ENCODE measurements at regions not wholly inside any gene's neighbourhood (a gene's known extent, or its start where the extent isn't known, plus 50 kb on each side); places are given as distances from the start of the nearest gene placed in this dataset.
A peak's percentile ranks its signal among the peaks of the same experiment; 100 is the strongest.

DNA sequence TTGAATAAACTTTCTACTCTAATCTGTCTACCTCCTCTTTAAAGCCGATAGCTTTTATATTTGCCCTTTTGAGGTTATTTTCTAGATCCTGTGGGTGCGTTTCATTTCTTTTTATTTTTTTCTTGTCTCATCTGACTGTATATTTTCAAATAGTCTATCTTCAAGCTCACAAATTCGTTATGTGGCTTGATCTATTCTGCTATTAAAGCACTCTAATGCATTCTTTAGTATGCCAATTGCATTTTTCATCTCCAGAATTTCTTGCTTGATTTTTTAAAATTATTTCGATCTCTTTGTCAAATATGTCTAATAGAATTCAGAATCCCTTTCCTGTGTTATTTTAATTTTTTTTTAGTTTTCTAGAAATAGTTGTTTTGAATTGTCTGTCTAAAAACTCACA, 172.4 kb downstream of the CYLC2 start:
- no peak overlapping the region for H3K27ac ChIP-seq (ENCODE audit: low read depth in 1 of 3, low read length in 2 of 3)
- FAIRE-seq (no peak), DNase-seq (no peak)
- no peak overlapping the region for H3K4me3 ChIP-seq (ENCODE audit: low read depth in 1 of 3, low read length in 3 of 3)
- H3K36me3 ChIP-seq (ENCODE audit: control insufficient read depth in 3 of 3, insufficient read depth in 2 of 3, low read depth in 1 of 3, low read length in 3 of 3) = no peaks in the 10 kb centered on the region
- 67 to 76% (median 69%) methylated on average over 4 of the region's 4 CpGs for WGBS, 3 donors
- no peaks in the 10 kb centered on the region for H3K27me3 ChIP-seq (ENCODE audit: control insufficient read depth in 3 of 3, insufficient read depth in 3 of 3, low read length in 3 of 3)
- peaks cover 1 to 19% of the 10 kb centered on the region in 2 donors for H3K9me3 ChIP-seq (ENCODE audit: control insufficient read depth in 2 of 2, insufficient read depth in 1 of 2, low read depth in 1 of 2, low read length in 1 of 2)
- no peaks in the 10 kb centered on the region for H3K4me1 ChIP-seq (ENCODE audit: control insufficient read depth in 3 of 3, insufficient read depth in 2 of 3, low read depth in 1 of 3, low read length in 2 of 3)

DNA sequence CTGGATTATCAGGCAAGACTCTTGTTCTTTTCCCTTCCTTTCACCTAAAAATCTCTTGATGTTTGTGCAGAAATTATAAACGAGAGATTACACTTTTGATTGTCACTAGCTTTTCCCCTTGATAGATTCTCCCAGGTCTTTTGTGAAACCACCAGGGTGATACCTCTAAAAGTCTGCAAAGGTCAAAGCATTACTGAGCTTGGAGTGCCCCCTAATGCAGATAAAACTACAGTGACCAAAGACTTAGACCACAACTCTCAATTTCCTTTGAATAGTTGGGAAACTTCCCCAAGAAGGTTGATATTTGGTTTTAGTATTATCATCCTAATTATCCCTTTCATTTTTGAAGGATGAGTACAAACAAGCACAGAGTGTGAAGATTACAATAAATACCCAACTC, 173.1 kb downstream of the CYLC2 start:
- WGBS, 3 donors = 55 to 69% (median 58%) methylated on average over 1 of the region's 1 CpG
- H3K27me3 ChIP-seq (ENCODE audit: control insufficient read depth in 3 of 3, insufficient read depth in 3 of 3, low read length in 3 of 3) = no peaks in the 10 kb centered on the region
- FAIRE-seq (no peak), DNase-seq (no peak)
- H3K4me1 ChIP-seq (ENCODE audit: control insufficient read depth in 3 of 3, insufficient read depth in 2 of 3, low read depth in 1 of 3, low read length in 2 of 3) = no peaks in the 10 kb centered on the region
- peaks cover 1 to 19% of the 10 kb centered on the region in 2 donors for H3K9me3 ChIP-seq (ENCODE audit: control insufficient read depth in 2 of 2, insufficient read depth in 1 of 2, low read depth in 1 of 2, low read length in 1 of 2)
- no peak overlapping the region for H3K27ac ChIP-seq (ENCODE audit: low read depth in 1 of 3, low read length in 2 of 3)
- H3K36me3 ChIP-seq (ENCODE audit: control insufficient read depth in 3 of 3, insufficient read depth in 2 of 3, low read depth in 1 of 3, low read length in 3 of 3) = no peaks in the 10 kb centered on the region
- no peak overlapping the region for H3K4me3 ChIP-seq (ENCODE audit: low read depth in 1 of 3, low read length in 3 of 3)

DNA sequence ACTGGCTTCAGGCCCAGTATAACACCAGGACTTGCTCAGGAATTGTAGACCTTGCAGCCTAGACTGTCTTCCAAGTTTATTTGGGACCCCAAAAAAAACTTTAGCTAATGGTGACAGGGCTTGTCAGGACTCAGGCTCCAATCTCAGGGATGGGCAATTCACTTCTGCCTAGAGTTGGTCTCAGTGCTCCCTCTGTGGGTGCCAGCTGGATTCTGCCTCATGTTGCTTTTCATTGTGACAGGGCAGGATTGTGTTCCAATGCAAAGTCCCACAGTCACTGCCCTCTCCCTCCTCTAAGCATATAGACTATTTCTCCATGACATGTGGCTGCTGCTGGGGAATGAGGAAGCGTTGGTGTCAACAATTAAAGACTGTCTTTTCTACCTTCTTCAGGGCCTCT, 174.7 kb downstream of the CYLC2 start:
- no peaks in the 10 kb centered on the region for H3K36me3 ChIP-seq (ENCODE audit: control insufficient read depth in 3 of 3, insufficient read depth in 2 of 3, low read depth in 1 of 3, low read length in 3 of 3)
- DNase-seq (no peak), FAIRE-seq (no peak)
- peaks cover 1 to 19% of the 10 kb centered on the region in 2 donors for H3K9me3 ChIP-seq (ENCODE audit: control insufficient read depth in 2 of 2, insufficient read depth in 1 of 2, low read depth in 1 of 2, low read length in 1 of 2)
- no peak overlapping the region for H3K27ac ChIP-seq (ENCODE audit: low read depth in 1 of 3, low read length in 2 of 3)
- 59 to 61% (median 60%) methylated on average over 1 of the region's 1 CpG for WGBS, 3 donors
- H3K4me3 ChIP-seq (ENCODE audit: low read depth in 1 of 3, low read length in 3 of 3) = no peak overlapping the region
- no peaks in the 10 kb centered on the region for H3K27me3 ChIP-seq (ENCODE audit: control insufficient read depth in 3 of 3, insufficient read depth in 3 of 3, low read length in 3 of 3)
- no peaks in the 10 kb centered on the region for H3K4me1 ChIP-seq (ENCODE audit: control insufficient read depth in 3 of 3, insufficient read depth in 2 of 3, low read depth in 1 of 3, low read length in 2 of 3)

DNA sequence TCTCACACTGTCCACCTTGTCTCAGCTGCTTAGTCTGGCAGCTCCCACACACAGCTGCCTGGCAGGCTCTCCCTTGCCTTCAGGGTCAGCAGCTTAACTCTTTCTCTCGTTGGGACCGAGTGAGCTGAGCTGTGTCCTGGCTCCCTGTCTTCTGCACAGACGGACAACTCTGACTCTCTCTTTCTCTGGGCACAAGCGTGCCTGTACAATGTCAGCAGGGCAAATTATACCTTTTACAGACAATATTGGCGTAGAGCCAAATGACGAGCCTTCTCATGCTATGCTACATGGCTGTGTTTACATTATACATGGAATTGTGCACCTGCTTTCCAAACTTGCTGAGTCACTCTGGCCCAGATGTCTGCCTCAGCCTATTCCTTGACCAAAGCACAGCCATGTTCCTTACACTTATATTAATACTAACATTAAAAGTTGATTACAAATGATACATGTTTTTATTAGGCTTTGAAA, 188.6 kb downstream of the CYLC2 start:
- H3K27me3 ChIP-seq (ENCODE audit: control insufficient read depth in 3 of 3, insufficient read depth in 3 of 3, low read length in 3 of 3) = no peaks in the 10 kb centered on the region
- H3K4me1 ChIP-seq (ENCODE audit: control insufficient read depth in 3 of 3, insufficient read depth in 2 of 3, low read depth in 1 of 3, low read length in 2 of 3) = no peaks in the 10 kb centered on the region
- H3K27ac ChIP-seq (ENCODE audit: low read depth in 1 of 3, low read length in 2 of 3) = no peak overlapping the region
- peaks cover 0 to 15% of the 10 kb centered on the region in 2 donors for H3K9me3 ChIP-seq (ENCODE audit: control insufficient read depth in 2 of 2, insufficient read depth in 1 of 2, low read depth in 1 of 2, low read length in 1 of 2)
- DNase-seq = peak in 1 of 2 donors; percentile 1
- H3K4me3 ChIP-seq (ENCODE audit: low read depth in 1 of 3, low read length in 3 of 3) = no peak overlapping the region
- FAIRE-seq = no peak
- WGBS, 3 donors = 59 to 73% (median 72%) methylated on average over 6 of the region's 6 CpGs
- H3K36me3 ChIP-seq (ENCODE audit: control insufficient read depth in 3 of 3, insufficient read depth in 2 of 3, low read depth in 1 of 3, low read length in 3 of 3) = no peaks in the 10 kb centered on the region

DNA sequence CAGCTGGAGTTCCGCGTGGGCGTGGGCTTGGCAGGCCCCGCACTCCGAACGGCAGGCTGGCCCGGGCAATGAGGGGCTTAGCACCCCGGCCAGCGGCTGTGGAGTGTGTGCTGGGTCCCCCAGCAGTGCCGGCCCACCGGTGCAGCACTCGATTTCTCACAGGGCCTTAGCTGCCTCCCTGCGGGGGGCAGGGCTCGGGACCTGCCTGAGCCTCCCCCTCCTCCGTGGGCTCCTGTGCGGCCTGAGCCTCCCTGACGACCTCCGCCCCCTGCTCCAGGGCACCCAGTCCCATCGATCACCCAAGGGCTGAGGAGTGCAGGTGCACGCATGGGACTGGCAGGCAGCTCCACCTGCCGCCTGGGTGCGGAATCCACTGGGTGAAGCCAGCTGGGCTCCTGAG, 191.8 kb downstream of the CYLC2 start:
- DNase-seq = no peak
- Histone ChIP-seq H3K4me3 (ENCODE audit: low read depth in 1 of 3, low read length in 3 of 3) (no peak overlapping the region), H3K9me3 (ENCODE audit: control insufficient read depth in 2 of 2, insufficient read depth in 1 of 2, low read depth in 1 of 2, low read length in 1 of 2) (peaks cover 0 to 19% of the 10 kb centered on the region in 2 donors), H3K27ac (ENCODE audit: low read depth in 1 of 3, low read length in 2 of 3) (no peak overlapping the region), H3K36me3 (ENCODE audit: control insufficient read depth in 3 of 3, insufficient read depth in 2 of 3, low read depth in 1 of 3, low read length in 3 of 3) (no peaks in the 10 kb centered on the region), H3K4me1 (ENCODE audit: control insufficient read depth in 3 of 3, insufficient read depth in 2 of 3, low read depth in 1 of 3, low read length in 2 of 3) (no peaks in the 10 kb centered on the region), H3K27me3 (ENCODE audit: control insufficient read depth in 3 of 3, insufficient read depth in 3 of 3, low read length in 3 of 3) (no peaks in the 10 kb centered on the region)
- 93 to 97% (median 95%) methylated on average over 12 to 22 of the region's 22 CpGs for WGBS, 3 donors
- FAIRE-seq = no peak

DNA sequence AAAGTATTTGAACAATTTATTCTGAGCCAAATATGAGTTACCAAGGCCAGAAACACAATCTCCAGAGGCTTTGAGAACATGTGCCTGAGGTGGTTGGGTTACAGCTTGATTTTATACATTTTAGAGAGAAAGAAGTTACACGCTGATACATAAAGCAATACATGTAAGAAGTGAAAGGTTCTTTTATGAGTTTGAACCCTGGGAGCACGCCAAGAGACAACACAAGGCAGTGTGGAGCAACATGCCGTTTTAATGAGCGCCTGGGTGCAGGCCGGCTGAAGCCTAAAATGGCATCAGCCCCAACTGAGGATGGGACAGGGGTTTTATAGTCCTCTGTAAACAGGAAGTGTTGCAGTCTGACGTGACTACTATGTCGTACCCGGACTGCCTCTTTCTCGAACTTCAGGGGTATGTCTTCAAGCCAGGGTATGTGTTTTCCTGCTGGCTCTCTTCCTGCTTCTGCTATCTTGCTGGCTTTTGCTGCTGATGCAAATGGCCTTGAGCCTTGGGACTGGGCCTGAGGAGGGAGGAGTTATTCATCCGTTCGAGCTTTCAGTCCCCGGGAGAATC, 193.7 kb downstream of the CYLC2 start:
- peaks cover 0 to 17% of the 10 kb centered on the region in 2 donors for H3K9me3 ChIP-seq (ENCODE audit: control insufficient read depth in 2 of 2, insufficient read depth in 1 of 2, low read depth in 1 of 2, low read length in 1 of 2)
- DNase-seq (no peak), FAIRE-seq (no peak)
- no peaks in the 10 kb centered on the region for H3K27me3 ChIP-seq (ENCODE audit: control insufficient read depth in 3 of 3, insufficient read depth in 3 of 3, low read length in 3 of 3)
- H3K4me3 ChIP-seq (ENCODE audit: low read depth in 1 of 3, low read length in 3 of 3) = no peak overlapping the region
- 79 to 83% (median 82%) methylated on average over 12 of the region's 12 CpGs for WGBS, 3 donors
- no peaks in the 10 kb centered on the region for H3K36me3 ChIP-seq (ENCODE audit: control insufficient read depth in 3 of 3, insufficient read depth in 2 of 3, low read depth in 1 of 3, low read length in 3 of 3)
- H3K4me1 ChIP-seq (ENCODE audit: control insufficient read depth in 3 of 3, insufficient read depth in 2 of 3, low read depth in 1 of 3, low read length in 2 of 3) = no peaks in the 10 kb centered on the region
- no peak overlapping the region for H3K27ac ChIP-seq (ENCODE audit: low read depth in 1 of 3, low read length in 2 of 3)

DNA sequence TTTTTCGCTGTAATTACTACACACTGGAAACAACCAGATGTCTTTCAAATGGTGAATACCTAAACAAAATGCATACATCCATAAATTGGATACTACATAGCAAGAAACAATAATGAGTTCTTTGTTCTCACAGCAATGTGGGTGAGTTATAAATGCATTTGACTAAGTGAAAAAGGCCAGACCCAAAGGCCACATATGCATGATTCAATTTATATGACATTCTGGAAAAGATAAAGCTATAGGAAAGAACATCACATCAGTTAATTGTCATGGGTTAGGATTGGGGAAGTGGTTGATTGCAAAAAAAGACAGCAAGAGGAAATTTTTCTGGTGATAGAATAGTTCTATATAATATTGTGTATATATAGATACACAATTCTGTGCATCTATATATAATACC, 198.9 kb downstream of the CYLC2 start:
- Histone ChIP-seq H3K27me3 (ENCODE audit: control insufficient read depth in 3 of 3, insufficient read depth in 3 of 3, low read length in 3 of 3) (no peaks in the 10 kb centered on the region), H3K4me1 (ENCODE audit: control insufficient read depth in 3 of 3, insufficient read depth in 2 of 3, low read depth in 1 of 3, low read length in 2 of 3) (no peaks in the 10 kb centered on the region), H3K9me3 (ENCODE audit: control insufficient read depth in 2 of 2, insufficient read depth in 1 of 2, low read depth in 1 of 2, low read length in 1 of 2) (peaks cover 0 to 1% of the 10 kb centered on the region in 2 donors), H3K36me3 (ENCODE audit: control insufficient read depth in 3 of 3, insufficient read depth in 2 of 3, low read depth in 1 of 3, low read length in 3 of 3) (no peaks in the 10 kb centered on the region), H3K4me3 (ENCODE audit: low read depth in 1 of 3, low read length in 3 of 3) (no peak overlapping the region), H3K27ac (ENCODE audit: low read depth in 1 of 3, low read length in 2 of 3) (no peak overlapping the region)
- WGBS, 3 donors = 65 to 72% (median 67%) methylated on average over 1 of the region's 1 CpG
- FAIRE-seq = no peak
- DNase-seq = no peak

DNA sequence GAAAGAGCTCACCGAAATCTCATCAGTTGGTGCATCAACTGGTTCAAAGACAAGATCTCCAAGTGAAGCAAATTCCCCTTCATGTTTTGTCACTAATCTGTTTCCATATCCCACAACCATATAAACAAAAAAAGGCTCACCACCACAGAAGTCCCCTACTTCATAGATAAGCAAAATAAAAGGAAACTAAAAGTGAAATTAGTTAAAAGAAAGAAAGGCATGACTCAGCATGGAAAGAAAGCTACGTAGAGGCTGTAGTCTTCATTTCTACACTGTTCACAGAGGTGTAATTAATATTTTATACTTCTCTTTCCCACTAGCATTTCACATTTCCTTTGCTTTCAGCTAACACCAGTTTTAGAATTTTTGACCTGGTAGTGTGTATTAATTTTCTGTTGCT, 208.0 kb downstream of the CYLC2 start:
- no peak overlapping the region for H3K27ac ChIP-seq (ENCODE audit: low read depth in 1 of 3, low read length in 2 of 3)
- H3K4me3 ChIP-seq (ENCODE audit: low read depth in 1 of 3, low read length in 3 of 3) = no peak overlapping the region
- H3K9me3 ChIP-seq (ENCODE audit: control insufficient read depth in 2 of 2, insufficient read depth in 1 of 2, low read depth in 1 of 2, low read length in 1 of 2) = peaks cover 0 to 2% of the 10 kb centered on the region in 2 donors
- H3K4me1 ChIP-seq (ENCODE audit: control insufficient read depth in 3 of 3, insufficient read depth in 2 of 3, low read depth in 1 of 3, low read length in 2 of 3) = no peaks in the 10 kb centered on the region
- H3K27me3 ChIP-seq (ENCODE audit: control insufficient read depth in 3 of 3, insufficient read depth in 3 of 3, low read length in 3 of 3) = no peaks in the 10 kb centered on the region
- FAIRE-seq (no peak), DNase-seq (no peak)
- H3K36me3 ChIP-seq (ENCODE audit: control insufficient read depth in 3 of 3, insufficient read depth in 2 of 3, low read depth in 1 of 3, low read length in 3 of 3) = no peaks in the 10 kb centered on the region
- WGBS, 3 donors = 67 to 74% (median 69%) methylated on average over 2 of the region's 2 CpGs
